OCI-LY1 (cell line): ENCODE measurements at regions not wholly inside any gene's neighbourhood (a gene's known extent, or its start where the extent isn't known, plus 50 kb on each side); places are given as distances from the start of the nearest gene placed in this dataset.

Experiments
- H2AFZ ChIP-seq: fragments of 200-600 bp; sonication (generic), shearing (Covaris generic); 2 replicates; pipeline ENCODE4 v1.6.0; 2014; ENCODE audit warnings: antibody characterized with exemption, mild to moderate bottlenecking, low read length
- H3F3A ChIP-seq: fragments of 200-600 bp; sonication (generic), shearing (Covaris generic); 2 replicates; pipeline ENCODE4 v1.6.0; 2014; ENCODE audit warnings: mild to moderate bottlenecking, antibody characterized with exemption, low read length, moderate library complexity; ENCODE audit not compliant: insufficient read depth
- H3K27ac ChIP-seq: fragments of 200-600 bp; sonication (generic); 2 replicates; pipeline ENCODE4 v1.5.1; 2014; ENCODE audit warnings: low read length, mixed run types, mild to moderate bottlenecking, low read depth; ENCODE audit not compliant: poor library complexity, severe bottlenecking
- H3K27me3 ChIP-seq: fragments of 200-600 bp; sonication (generic); 2 replicates; pipeline ENCODE4 v1.6.0; 2014; ENCODE audit warnings: antibody characterized with exemption, mild to moderate bottlenecking, low read length, moderate library complexity; ENCODE audit not compliant: insufficient read depth
- H3K36me3 ChIP-seq: fragments of 200-600 bp; sonication (generic); 2 replicates; pipeline ENCODE4 v1.6.1; 2014; ENCODE audit warnings: mild to moderate bottlenecking, antibody characterized with exemption, low read length, moderate library complexity, mixed read lengths; ENCODE audit not compliant: insufficient read depth
- H3K4me1 ChIP-seq: fragments of 200-600 bp; sonication (generic); 2 replicates; pipeline ENCODE4 v1.5.1; 2014; ENCODE audit warnings: mild to moderate bottlenecking, low read length, moderate library complexity; ENCODE audit not compliant: insufficient read depth, severe bottlenecking
- H3K4me2 ChIP-seq: fragments of 200-600 bp; sonication (generic), shearing (Covaris generic); 2 replicates; pipeline ENCODE4 v1.6.1; 2014; ENCODE audit warnings: low read length
- H3K4me3 ChIP-seq: fragments of 200-600 bp; sonication (generic); 2 replicates; pipeline ENCODE4 v1.5.1; 2014; ENCODE audit warnings: low read length, low read depth, mild to moderate bottlenecking, mixed read lengths; ENCODE audit not compliant: poor library complexity, severe bottlenecking
- H3K79me2 ChIP-seq: fragments of 200-600 bp; shearing (Covaris generic); 2 replicates; pipeline ENCODE4 v1.6.1; 2016; ENCODE audit warnings: mixed run types, low read length, mixed read lengths; ENCODE audit not compliant: insufficient read depth
- H3K9ac ChIP-seq: fragments of 200-600 bp; sonication (generic), shearing (Covaris generic); 2 replicates; pipeline ENCODE4 v1.6.1; 2014; ENCODE audit warnings: mild to moderate bottlenecking, low read length, mixed read lengths
- H3K9me2 ChIP-seq: fragments of 200-600 bp; sonication (generic), shearing (Covaris generic); 2 replicates; pipeline ENCODE4 v1.6.1; 2014; ENCODE audit warnings: low read depth, mild to moderate bottlenecking, low read length, mixed read lengths
- H3K9me3 ChIP-seq: fragments of 200-600 bp; shearing (Covaris generic); 2 replicates; pipeline ENCODE4 v1.6.1; 2014; ENCODE audit warnings: low read length, mixed read lengths
- H4K20me1 ChIP-seq: fragments of 200-600 bp; sonication (generic), shearing (Covaris generic); 2 replicates; pipeline ENCODE4 v1.6.0; 2016; ENCODE audit warnings: mild to moderate bottlenecking, low read length; ENCODE audit not compliant: insufficient read depth
- CTCF ChIP-seq: fragments of 200-600 bp; sonication (generic), shearing (Covaris generic); IDR thresholded peaks from 2 replicates; pipeline ENCODE4 v1.5.1; 2017; ENCODE audit warnings: mild to moderate bottlenecking, antibody characterized with exemption, low read length, moderate library complexity, mixed read lengths
- EZH2 ChIP-seq: fragments of 200-600 bp; sonication (generic), shearing (Covaris generic); IDR thresholded peaks from 2 replicates; pipeline ENCODE4 v1.8.0; 2017; ENCODE audit warnings: borderline replicate concordance, mixed run types, mild to moderate bottlenecking, antibody characterized with exemption, low read length, moderate library complexity, mixed read lengths

- Histone ChIP-seq H3K27ac (no peak overlapping the region), H3K9me3 (no peaks in the 10 kb centered on the region), H3K4me1 (peaks cover 6% of the 10 kb centered on the region), H2AFZ (no peak overlapping the region), H3K27me3 (no peaks in the 10 kb centered on the region), H3K4me2 (no peak overlapping the region), H4K20me1 (no peaks in the 10 kb centered on the region), H3K9ac (no peak overlapping the region), H3K9me2 (no peaks in the 10 kb centered on the region), H3K79me2 (no peaks in the 10 kb centered on the region), H3F3A (no peaks in the 10 kb centered on the region), H3K4me3 (no peak overlapping the region), H3K36me3 (no peaks in the 10 kb centered on the region)
- TF ChIP-seq EZH2 (no peak), CTCF (no peak)
These were observed 149.3 kb upstream of the POU5F2 start for GRCh38 chr5:93890657-93891056.

- no peaks in the 10 kb centered on the region for H3K27me3 ChIP-seq
- TF ChIP-seq CTCF (no peak), EZH2 (no peak)
- H3K9me3 ChIP-seq: no peaks in the 10 kb centered on the region
- no peak overlapping the region for H3K4me3 ChIP-seq
- no peaks in the 10 kb centered on the region for H3K36me3 ChIP-seq
- no peak overlapping the region for H3K4me2 ChIP-seq
- H4K20me1 ChIP-seq: no peaks in the 10 kb centered on the region
- H3K4me1 ChIP-seq: peaks cover 19% of the 10 kb centered on the region
- no peaks in the 10 kb centered on the region for H3K9me2 ChIP-seq
- H3K27ac ChIP-seq: no peak overlapping the region
- H3F3A ChIP-seq: no peaks in the 10 kb centered on the region
- H3K79me2 ChIP-seq: no peaks in the 10 kb centered on the region
- H3K9ac ChIP-seq: no peak overlapping the region
- H2AFZ ChIP-seq: no peak overlapping the region
These were observed 146.3 kb upstream of the POU5F2 start for GRCh38 chr5:93887678-93888077.

GRCh38 chr5:93886917-93887361, 145.5 kb upstream of the POU5F2 start:
- Histone ChIP-seq H3K4me3 (no peak overlapping the region), H3K9me2 (no peaks in the 10 kb centered on the region), H3K79me2 (no peaks in the 10 kb centered on the region), H2AFZ (no peak overlapping the region), H3K4me1 (peaks cover 24% of the 10 kb centered on the region), H3K27ac (no peak overlapping the region), H4K20me1 (no peaks in the 10 kb centered on the region), H3K9me3 (no peaks in the 10 kb centered on the region), H3K9ac (no peak overlapping the region), H3K27me3 (no peaks in the 10 kb centered on the region), H3K36me3 (no peaks in the 10 kb centered on the region), H3K4me2 (no peak overlapping the region), H3F3A (no peaks in the 10 kb centered on the region)
- TF ChIP-seq EZH2 (no peak), CTCF (no peak)
